OCI-LY1 (cell line): ENCODE measurements at regions not wholly inside any gene's neighbourhood (a gene's known extent, or its start where the extent isn't known, plus 50 kb on each side); places are given as distances from the start of the nearest gene placed in this dataset.

Experiments used
- H2AFZ ChIP-seq: fragments of 200-600 bp; sonication (generic), shearing (Covaris generic); 2 replicates; pipeline ENCODE4 v1.6.0; 2014; ENCODE audit warnings: antibody characterized with exemption, mild to moderate bottlenecking, low read length
- H3F3A ChIP-seq: fragments of 200-600 bp; sonication (generic), shearing (Covaris generic); 2 replicates; pipeline ENCODE4 v1.6.0; 2014; ENCODE audit warnings: mild to moderate bottlenecking, antibody characterized with exemption, low read length, moderate library complexity; ENCODE audit not compliant: insufficient read depth
- H3K27ac ChIP-seq: fragments of 200-600 bp; sonication (generic); 2 replicates; pipeline ENCODE4 v1.5.1; 2014; ENCODE audit warnings: low read length, mixed run types, mild to moderate bottlenecking, low read depth; ENCODE audit not compliant: poor library complexity, severe bottlenecking
- H3K27me3 ChIP-seq: fragments of 200-600 bp; sonication (generic); 2 replicates; pipeline ENCODE4 v1.6.0; 2014; ENCODE audit warnings: antibody characterized with exemption, mild to moderate bottlenecking, low read length, moderate library complexity; ENCODE audit not compliant: insufficient read depth
- H3K36me3 ChIP-seq: fragments of 200-600 bp; sonication (generic); 2 replicates; pipeline ENCODE4 v1.6.1; 2014; ENCODE audit warnings: mild to moderate bottlenecking, antibody characterized with exemption, low read length, moderate library complexity, mixed read lengths; ENCODE audit not compliant: insufficient read depth
- H3K4me1 ChIP-seq: fragments of 200-600 bp; sonication (generic); 2 replicates; pipeline ENCODE4 v1.5.1; 2014; ENCODE audit warnings: mild to moderate bottlenecking, low read length, moderate library complexity; ENCODE audit not compliant: insufficient read depth, severe bottlenecking
- H3K4me2 ChIP-seq: fragments of 200-600 bp; sonication (generic), shearing (Covaris generic); 2 replicates; pipeline ENCODE4 v1.6.1; 2014; ENCODE audit warnings: low read length
- H3K4me3 ChIP-seq: fragments of 200-600 bp; sonication (generic); 2 replicates; pipeline ENCODE4 v1.5.1; 2014; ENCODE audit warnings: low read length, low read depth, mild to moderate bottlenecking, mixed read lengths; ENCODE audit not compliant: poor library complexity, severe bottlenecking
- H3K79me2 ChIP-seq: fragments of 200-600 bp; shearing (Covaris generic); 2 replicates; pipeline ENCODE4 v1.6.1; 2016; ENCODE audit warnings: mixed run types, low read length, mixed read lengths; ENCODE audit not compliant: insufficient read depth
- H3K9ac ChIP-seq: fragments of 200-600 bp; sonication (generic), shearing (Covaris generic); 2 replicates; pipeline ENCODE4 v1.6.1; 2014; ENCODE audit warnings: mild to moderate bottlenecking, low read length, mixed read lengths
- H3K9me2 ChIP-seq: fragments of 200-600 bp; sonication (generic), shearing (Covaris generic); 2 replicates; pipeline ENCODE4 v1.6.1; 2014; ENCODE audit warnings: low read depth, mild to moderate bottlenecking, low read length, mixed read lengths
- H3K9me3 ChIP-seq: fragments of 200-600 bp; shearing (Covaris generic); 2 replicates; pipeline ENCODE4 v1.6.1; 2014; ENCODE audit warnings: low read length, mixed read lengths
- H4K20me1 ChIP-seq: fragments of 200-600 bp; sonication (generic), shearing (Covaris generic); 2 replicates; pipeline ENCODE4 v1.6.0; 2016; ENCODE audit warnings: mild to moderate bottlenecking, low read length; ENCODE audit not compliant: insufficient read depth
- EZH2 ChIP-seq: fragments of 200-600 bp; sonication (generic), shearing (Covaris generic); IDR thresholded peaks from 2 replicates; pipeline ENCODE4 v1.8.0; 2017; ENCODE audit warnings: borderline replicate concordance, mixed run types, mild to moderate bottlenecking, antibody characterized with exemption, low read length, moderate library complexity, mixed read lengths
- TF ChIP-seq, protein P1 (sequence below): fragments of 200-600 bp; sonication (generic), shearing (Covaris generic); IDR thresholded peaks from 2 replicates; pipeline ENCODE4 v1.5.1; 2017; ENCODE audit warnings: mild to moderate bottlenecking, antibody characterized with exemption, low read length, moderate library complexity, mixed read lengths

DNA sequence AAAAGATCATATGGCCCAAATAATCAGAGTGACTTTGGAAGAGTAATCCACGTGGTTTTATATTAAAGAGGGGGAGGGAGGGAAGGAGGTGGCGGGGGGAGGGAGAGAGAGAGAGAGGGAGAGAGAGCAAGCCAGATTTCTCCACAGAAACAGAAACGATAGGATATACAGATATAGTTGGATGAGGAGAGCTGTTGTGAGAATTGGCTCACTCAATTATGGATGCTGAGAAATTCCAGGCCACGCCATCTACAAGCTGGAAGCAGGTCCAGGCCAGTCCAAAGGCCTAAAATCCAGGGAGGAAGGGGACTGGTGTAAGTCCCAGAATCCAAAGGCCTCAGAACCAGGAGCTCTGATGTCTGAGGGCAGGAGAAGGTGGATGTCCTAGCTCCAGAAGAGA, 75.5 kb downstream of the CXCL12 start:
- no peaks in the 10 kb centered on the region for H3F3A ChIP-seq
- H3K27me3 ChIP-seq: no peaks in the 10 kb centered on the region
- no peak overlapping the region for H2AFZ ChIP-seq
- H3K4me3 ChIP-seq: no peak overlapping the region
- H4K20me1 ChIP-seq: no peaks in the 10 kb centered on the region
- H3K27ac ChIP-seq: no peak overlapping the region
- no peaks in the 10 kb centered on the region for H3K4me1 ChIP-seq
- H3K4me2 ChIP-seq: no peak overlapping the region
- H3K9me3 ChIP-seq: no peaks in the 10 kb centered on the region
- no peaks in the 10 kb centered on the region for H3K36me3 ChIP-seq
- H3K79me2 ChIP-seq: no peaks in the 10 kb centered on the region
- TF ChIP-seq, protein P1, sequence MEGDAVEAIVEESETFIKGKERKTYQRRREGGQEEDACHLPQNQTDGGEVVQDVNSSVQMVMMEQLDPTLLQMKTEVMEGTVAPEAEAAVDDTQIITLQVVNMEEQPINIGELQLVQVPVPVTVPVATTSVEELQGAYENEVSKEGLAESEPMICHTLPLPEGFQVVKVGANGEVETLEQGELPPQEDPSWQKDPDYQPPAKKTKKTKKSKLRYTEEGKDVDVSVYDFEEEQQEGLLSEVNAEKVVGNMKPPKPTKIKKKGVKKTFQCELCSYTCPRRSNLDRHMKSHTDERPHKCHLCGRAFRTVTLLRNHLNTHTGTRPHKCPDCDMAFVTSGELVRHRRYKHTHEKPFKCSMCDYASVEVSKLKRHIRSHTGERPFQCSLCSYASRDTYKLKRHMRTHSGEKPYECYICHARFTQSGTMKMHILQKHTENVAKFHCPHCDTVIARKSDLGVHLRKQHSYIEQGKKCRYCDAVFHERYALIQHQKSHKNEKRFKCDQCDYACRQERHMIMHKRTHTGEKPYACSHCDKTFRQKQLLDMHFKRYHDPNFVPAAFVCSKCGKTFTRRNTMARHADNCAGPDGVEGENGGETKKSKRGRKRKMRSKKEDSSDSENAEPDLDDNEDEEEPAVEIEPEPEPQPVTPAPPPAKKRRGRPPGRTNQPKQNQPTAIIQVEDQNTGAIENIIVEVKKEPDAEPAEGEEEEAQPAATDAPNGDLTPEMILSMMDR: no peak
- TF ChIP-seq EZH2: no peak
- H3K9ac ChIP-seq: no peak overlapping the region
- no peaks in the 10 kb centered on the region for H3K9me2 ChIP-seq

DNA sequence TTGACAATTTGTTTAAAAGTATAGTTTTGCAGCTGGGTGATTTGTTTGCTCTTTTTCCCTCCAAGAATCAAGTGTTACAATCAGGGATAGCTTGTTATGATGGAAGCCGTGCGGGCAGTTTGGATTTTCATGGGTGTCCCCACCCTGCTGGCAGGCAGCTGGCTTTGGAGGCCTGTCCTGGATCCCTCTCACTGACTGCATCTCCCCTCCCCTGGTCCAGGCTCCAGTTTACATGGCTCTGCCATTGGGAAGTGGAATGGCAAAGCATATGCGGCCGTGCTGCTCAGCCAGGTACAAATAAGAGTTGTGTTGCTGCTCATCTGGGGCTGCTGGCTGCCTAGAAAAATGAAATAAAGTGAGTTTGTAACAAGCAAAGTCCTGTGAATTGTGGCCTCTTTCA, 76.0 kb downstream of the CXCL12 start:
- Histone ChIP-seq H3K27me3 (no peaks in the 10 kb centered on the region), H3K9ac (no peak overlapping the region), H3K27ac (no peak overlapping the region), H3K4me3 (no peak overlapping the region), H3K79me2 (no peaks in the 10 kb centered on the region), H3K4me2 (no peak overlapping the region), H4K20me1 (no peaks in the 10 kb centered on the region), H3K36me3 (no peaks in the 10 kb centered on the region), H3K9me3 (no peaks in the 10 kb centered on the region), H3K9me2 (no peaks in the 10 kb centered on the region), H3F3A (no peaks in the 10 kb centered on the region), H3K4me1 (no peaks in the 10 kb centered on the region), H2AFZ (no peak overlapping the region)
- TF ChIP-seq, protein P1: no peak
- TF ChIP-seq EZH2: no peak

DNA sequence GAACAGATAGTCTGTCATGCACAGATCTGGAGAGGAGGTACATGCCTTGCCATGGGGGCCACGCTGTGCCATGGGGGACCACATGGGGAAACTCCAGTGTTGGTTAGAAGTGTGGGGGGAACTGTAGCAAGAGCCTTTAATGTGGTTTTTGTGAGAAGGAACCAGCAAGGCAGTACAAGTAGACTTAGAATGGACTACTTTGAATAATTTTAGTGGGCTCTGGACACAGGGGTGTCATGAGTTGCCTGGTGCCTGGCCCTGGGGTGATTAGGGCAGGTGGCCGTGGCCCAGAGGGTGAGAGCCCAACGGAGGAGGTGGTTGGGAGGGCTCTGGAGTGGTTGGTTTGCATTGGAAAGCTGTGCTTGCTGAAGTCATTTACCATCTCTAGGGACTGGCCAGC, 77.2 kb downstream of the CXCL12 start:
- H3K4me3 ChIP-seq: no peak overlapping the region
- H3K9ac ChIP-seq: no peak overlapping the region
- no peak for TF ChIP-seq EZH2
- TF ChIP-seq, protein P1: no peak
- no peaks in the 10 kb centered on the region for H3K36me3 ChIP-seq
- no peaks in the 10 kb centered on the region for H3K9me2 ChIP-seq
- no peaks in the 10 kb centered on the region for H3F3A ChIP-seq
- no peaks in the 10 kb centered on the region for H3K79me2 ChIP-seq
- H3K4me1 ChIP-seq: no peaks in the 10 kb centered on the region
- H2AFZ ChIP-seq: no peak overlapping the region
- no peaks in the 10 kb centered on the region for H3K27me3 ChIP-seq
- H3K9me3 ChIP-seq: no peaks in the 10 kb centered on the region
- no peak overlapping the region for H3K27ac ChIP-seq
- no peaks in the 10 kb centered on the region for H4K20me1 ChIP-seq
- no peak overlapping the region for H3K4me2 ChIP-seq
